GM12878 (cell line): ENCODE measurements at regions not wholly inside any gene's neighbourhood (a gene's known extent, or its start where the extent isn't known, plus 50 kb on each side); places are given as distances from the start of the nearest gene placed in this dataset.

ENCODE experiments used
- ATF7 ChIP-seq: fragments of 450-650 bp; IDR thresholded peaks from 2 replicates; pipeline ENCODE4 v1.6.1; 2016; ENCODE audit warnings: low read depth, mild to moderate bottlenecking
- BCL11A ChIP-seq: IDR thresholded peaks from 2 replicates; pipeline ENCODE4 v1.6.1; 2011; ENCODE audit warnings: low read depth, low read length
- BHLHE40 ChIP-seq, 2 experiments: fragments of 450-650 bp in 1 of 2; IDR thresholded peaks; 2 replicates each; pipeline ENCODE4 v1.6.1; 2011 to 2017; ENCODE audit warnings: low read depth in 2 of 2, borderline replicate concordance in 1 of 2, improper control_type of control experiment in 1 of 2, low read length in 1 of 2, mild to moderate bottlenecking in 1 of 2
- IKZF1 ChIP-seq: fragments of 450-650 bp; conservative IDR thresholded peaks from 2 replicates; pipeline ENCODE4 v1.6.1; 2017; ENCODE audit warnings: antibody characterized with exemption, mild to moderate bottlenecking
- JUND ChIP-seq: IDR thresholded peaks from 2 replicates; pipeline ENCODE4 v1.6.1; 2012; ENCODE audit warnings: low read depth, mild to moderate bottlenecking, low read length, improper control_type of control experiment, moderate library complexity
- MXI1 ChIP-seq: fragments of 150-350 bp; IDR thresholded peaks from 2 replicates; pipeline ENCODE4 v1.6.1; 2011; ENCODE audit warnings: low read depth, mild to moderate bottlenecking, inconsistent platforms, low read length, improper control_type of control experiment
- MYC ChIP-seq: IDR thresholded peaks from 2 replicates; pipeline ENCODE4 v1.6.1; 2011; ENCODE audit warnings: mild to moderate bottlenecking, low read length, moderate library complexity, inconsistent platforms; ENCODE audit not compliant: insufficient read depth, insufficient replicate concordance, insufficient read length, severe bottlenecking
- NBN ChIP-seq: fragments of 450-650 bp; IDR thresholded peaks from 2 replicates; pipeline ENCODE4 v1.6.1; 2016
- NR2F1 ChIP-seq: fragments of 450-650 bp; conservative IDR thresholded peaks from 2 replicates; pipeline ENCODE4 v1.6.1; 2017; ENCODE audit warnings: mild to moderate bottlenecking
- RAD51 ChIP-seq: fragments of 450-650 bp; IDR thresholded peaks from 2 replicates; pipeline ENCODE4 v1.6.1; 2016; ENCODE audit warnings: moderate library complexity, mild to moderate bottlenecking, inconsistent platforms
- RUNX3 ChIP-seq: IDR thresholded peaks from 2 replicates; pipeline ENCODE4 v1.6.1; 2012; ENCODE audit warnings: low read length, inconsistent platforms
- TF ChIP-seq, protein P1 (sequence below): fragments of 450-650 bp; IDR thresholded peaks from 2 replicates; pipeline ENCODE4 v1.6.1; 2018; ENCODE audit warnings: borderline replicate concordance, mild to moderate bottlenecking; ENCODE audit not compliant: partially characterized antibody
- TF ChIP-seq, protein P2 (sequence below): fragments of 450-650 bp; IDR thresholded peaks from 2 replicates; pipeline ENCODE4 v1.6.1; 2017; ENCODE audit warnings: mild to moderate bottlenecking, low read depth, inconsistent platforms; ENCODE audit not compliant: poor library complexity, severe bottlenecking
- TF ChIP-seq, protein P3 (sequence below): fragments of 450-650 bp; conservative IDR thresholded peaks from 2 replicates; pipeline ENCODE4 v1.6.1; 2017; ENCODE audit warnings: mild to moderate bottlenecking, moderate library complexity
- TF ChIP-seq, protein P4 (sequence below): fragments of 450-650 bp; IDR thresholded peaks from 2 replicates; pipeline ENCODE4 v1.6.1; 2016; ENCODE audit warnings: mild to moderate bottlenecking
- TF ChIP-seq, protein P5 (sequence below): fragments of 450-650 bp; IDR thresholded peaks from 2 replicates; pipeline ENCODE4 v1.6.1; 2017; ENCODE audit warnings: low read depth, mild to moderate bottlenecking, moderate library complexity
- TF ChIP-seq, protein P6 (sequence below), 3 experiments: IDR thresholded peaks in 2 of 3; conservative IDR thresholded peaks in 1 of 3; 2 replicates each; pipeline ENCODE4 v1.5.1; 2011; ENCODE audit warnings: low read depth in 3 of 3, low read length in 3 of 3, mild to moderate bottlenecking in 3 of 3, control low read depth in 2 of 3, moderate library complexity in 2 of 3, inconsistent platforms in 1 of 3, mixed read lengths in 1 of 3; ENCODE audit not compliant: control insufficient read depth in 2 of 3, insufficient read depth in 1 of 3; ENCODE audit errors: extremely low read depth in 1 of 3

DNA sequence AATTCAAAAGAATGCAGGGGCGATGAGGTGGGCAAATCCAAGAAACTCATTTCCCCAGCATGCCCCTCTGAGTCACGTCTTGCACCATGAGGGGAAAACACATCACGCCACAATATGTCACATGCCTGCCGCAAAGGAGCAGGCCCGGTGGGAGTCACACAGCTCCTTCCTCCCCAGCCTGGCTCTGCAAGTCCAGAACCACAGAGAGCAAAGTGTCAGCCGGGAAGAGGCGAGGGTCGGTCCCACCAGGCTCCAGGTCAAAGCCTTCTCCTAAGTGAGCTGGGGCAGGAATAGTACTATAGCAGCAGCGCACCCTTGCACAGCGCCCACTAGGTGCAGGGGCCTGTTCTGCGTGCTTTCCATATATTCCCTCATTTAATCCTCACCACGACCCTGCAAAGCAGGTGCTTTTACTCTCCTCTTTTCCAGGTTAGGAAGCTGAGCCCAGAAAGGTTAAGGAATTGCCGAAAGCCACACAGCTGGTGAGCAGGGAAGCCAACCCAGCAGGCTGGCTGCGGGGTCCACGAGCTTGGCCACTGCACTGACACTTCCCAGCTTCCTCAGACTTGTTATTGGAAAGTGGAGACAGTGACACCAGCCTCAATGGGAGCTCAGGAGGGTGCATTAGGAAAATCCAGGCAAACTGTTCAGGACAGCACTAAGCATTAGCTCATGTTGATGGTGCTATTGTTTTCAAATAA lies 94.0 kb upstream of the ZMIZ1 start (continued):
- TF ChIP-seq, protein P1, sequence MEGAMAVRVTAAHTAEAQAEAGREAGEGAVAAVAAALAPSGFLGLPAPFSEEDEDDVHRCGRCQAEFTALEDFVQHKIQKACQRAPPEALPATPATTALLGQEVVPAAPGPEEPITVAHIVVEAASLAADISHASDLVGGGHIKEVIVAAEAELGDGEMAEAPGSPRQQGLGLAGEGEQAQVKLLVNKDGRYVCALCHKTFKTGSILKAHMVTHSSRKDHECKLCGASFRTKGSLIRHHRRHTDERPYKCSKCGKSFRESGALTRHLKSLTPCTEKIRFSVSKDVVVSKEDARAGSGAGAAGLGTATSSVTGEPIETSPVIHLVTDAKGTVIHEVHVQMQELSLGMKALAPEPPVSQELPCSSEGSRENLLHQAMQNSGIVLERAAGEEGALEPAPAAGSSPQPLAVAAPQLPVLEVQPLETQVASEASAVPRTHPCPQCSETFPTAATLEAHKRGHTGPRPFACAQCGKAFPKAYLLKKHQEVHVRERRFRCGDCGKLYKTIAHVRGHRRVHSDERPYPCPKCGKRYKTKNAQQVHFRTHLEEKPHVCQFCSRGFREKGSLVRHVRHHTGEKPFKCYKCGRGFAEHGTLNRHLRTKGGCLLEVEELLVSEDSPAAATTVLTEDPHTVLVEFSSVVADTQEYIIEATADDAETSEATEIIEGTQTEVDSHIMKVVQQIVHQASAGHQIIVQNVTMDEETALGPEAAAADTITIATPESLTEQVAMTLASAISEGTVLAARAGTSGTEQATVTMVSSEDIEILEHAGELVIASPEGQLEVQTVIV: peak; percentile 77
- TF ChIP-seq MXI1 (no peak), RUNX3 (no peak), NR2F1 (0 out of 2 replicates have a peak, but pooled peaks have one; percentile 25), BCL11A (no peak), JUND (no peak), NBN (0 out of 2 replicates have a peak, but pooled peaks have one; percentile 49), ATF7 (peak; percentile 37; the same call in 1 of the 2 replicates), IKZF1 (peak; percentile 73), RAD51 (peak; percentile 80), MYC (peak; percentile 38), BHLHE40 (IDR thresholded peaks at IDR 0.05; ENCODE audit: borderline replicate concordance in 1 of 2, low read depth in 2 of 2, low read length in 1 of 2) (peak; percentile 66 to 78; a peak in 3 of 4 replicates)
- TF ChIP-seq, protein P2, sequence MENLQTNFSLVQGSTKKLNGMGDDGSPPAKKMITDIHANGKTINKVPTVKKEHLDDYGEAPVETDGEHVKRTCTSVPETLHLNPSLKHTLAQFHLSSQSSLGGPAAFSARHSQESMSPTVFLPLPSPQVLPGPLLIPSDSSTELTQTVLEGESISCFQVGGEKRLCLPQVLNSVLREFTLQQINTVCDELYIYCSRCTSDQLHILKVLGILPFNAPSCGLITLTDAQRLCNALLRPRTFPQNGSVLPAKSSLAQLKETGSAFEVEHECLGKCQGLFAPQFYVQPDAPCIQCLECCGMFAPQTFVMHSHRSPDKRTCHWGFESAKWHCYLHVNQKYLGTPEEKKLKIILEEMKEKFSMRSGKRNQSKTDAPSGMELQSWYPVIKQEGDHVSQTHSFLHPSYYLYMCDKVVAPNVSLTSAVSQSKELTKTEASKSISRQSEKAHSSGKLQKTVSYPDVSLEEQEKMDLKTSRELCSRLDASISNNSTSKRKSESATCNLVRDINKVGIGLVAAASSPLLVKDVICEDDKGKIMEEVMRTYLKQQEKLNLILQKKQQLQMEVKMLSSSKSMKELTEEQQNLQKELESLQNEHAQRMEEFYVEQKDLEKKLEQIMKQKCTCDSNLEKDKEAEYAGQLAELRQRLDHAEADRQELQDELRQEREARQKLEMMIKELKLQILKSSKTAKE: peak; percentile 30
- TF ChIP-seq, protein P3, sequence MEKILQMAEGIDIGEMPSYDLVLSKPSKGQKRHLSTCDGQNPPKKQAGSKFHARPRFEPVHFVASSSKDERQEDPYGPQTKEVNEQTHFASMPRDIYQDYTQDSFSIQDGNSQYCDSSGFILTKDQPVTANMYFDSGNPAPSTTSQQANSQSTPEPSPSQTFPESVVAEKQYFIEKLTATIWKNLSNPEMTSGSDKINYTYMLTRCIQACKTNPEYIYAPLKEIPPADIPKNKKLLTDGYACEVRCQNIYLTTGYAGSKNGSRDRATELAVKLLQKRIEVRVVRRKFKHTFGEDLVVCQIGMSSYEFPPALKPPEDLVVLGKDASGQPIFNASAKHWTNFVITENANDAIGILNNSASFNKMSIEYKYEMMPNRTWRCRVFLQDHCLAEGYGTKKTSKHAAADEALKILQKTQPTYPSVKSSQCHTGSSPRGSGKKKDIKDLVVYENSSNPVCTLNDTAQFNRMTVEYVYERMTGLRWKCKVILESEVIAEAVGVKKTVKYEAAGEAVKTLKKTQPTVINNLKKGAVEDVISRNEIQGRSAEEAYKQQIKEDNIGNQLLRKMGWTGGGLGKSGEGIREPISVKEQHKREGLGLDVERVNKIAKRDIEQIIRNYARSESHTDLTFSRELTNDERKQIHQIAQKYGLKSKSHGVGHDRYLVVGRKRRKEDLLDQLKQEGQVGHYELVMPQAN: no peak
- TF ChIP-seq, protein P4, sequence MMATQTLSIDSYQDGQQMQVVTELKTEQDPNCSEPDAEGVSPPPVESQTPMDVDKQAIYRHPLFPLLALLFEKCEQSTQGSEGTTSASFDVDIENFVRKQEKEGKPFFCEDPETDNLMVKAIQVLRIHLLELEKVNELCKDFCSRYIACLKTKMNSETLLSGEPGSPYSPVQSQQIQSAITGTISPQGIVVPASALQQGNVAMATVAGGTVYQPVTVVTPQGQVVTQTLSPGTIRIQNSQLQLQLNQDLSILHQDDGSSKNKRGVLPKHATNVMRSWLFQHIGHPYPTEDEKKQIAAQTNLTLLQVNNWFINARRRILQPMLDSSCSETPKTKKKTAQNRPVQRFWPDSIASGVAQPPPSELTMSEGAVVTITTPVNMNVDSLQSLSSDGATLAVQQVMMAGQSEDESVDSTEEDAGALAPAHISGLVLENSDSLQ: peak; percentile 5; the same call in 1 of the 2 replicates
- TF ChIP-seq, protein P5, sequence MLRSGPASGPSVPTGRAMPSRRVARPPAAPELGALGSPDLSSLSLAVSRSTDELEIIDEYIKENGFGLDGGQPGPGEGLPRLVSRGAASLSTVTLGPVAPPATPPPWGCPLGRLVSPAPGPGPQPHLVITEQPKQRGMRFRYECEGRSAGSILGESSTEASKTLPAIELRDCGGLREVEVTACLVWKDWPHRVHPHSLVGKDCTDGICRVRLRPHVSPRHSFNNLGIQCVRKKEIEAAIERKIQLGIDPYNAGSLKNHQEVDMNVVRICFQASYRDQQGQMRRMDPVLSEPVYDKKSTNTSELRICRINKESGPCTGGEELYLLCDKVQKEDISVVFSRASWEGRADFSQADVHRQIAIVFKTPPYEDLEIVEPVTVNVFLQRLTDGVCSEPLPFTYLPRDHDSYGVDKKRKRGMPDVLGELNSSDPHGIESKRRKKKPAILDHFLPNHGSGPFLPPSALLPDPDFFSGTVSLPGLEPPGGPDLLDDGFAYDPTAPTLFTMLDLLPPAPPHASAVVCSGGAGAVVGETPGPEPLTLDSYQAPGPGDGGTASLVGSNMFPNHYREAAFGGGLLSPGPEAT: peak; percentile 55; the same call in 1 of the 2 replicates
- TF ChIP-seq, protein P6, sequence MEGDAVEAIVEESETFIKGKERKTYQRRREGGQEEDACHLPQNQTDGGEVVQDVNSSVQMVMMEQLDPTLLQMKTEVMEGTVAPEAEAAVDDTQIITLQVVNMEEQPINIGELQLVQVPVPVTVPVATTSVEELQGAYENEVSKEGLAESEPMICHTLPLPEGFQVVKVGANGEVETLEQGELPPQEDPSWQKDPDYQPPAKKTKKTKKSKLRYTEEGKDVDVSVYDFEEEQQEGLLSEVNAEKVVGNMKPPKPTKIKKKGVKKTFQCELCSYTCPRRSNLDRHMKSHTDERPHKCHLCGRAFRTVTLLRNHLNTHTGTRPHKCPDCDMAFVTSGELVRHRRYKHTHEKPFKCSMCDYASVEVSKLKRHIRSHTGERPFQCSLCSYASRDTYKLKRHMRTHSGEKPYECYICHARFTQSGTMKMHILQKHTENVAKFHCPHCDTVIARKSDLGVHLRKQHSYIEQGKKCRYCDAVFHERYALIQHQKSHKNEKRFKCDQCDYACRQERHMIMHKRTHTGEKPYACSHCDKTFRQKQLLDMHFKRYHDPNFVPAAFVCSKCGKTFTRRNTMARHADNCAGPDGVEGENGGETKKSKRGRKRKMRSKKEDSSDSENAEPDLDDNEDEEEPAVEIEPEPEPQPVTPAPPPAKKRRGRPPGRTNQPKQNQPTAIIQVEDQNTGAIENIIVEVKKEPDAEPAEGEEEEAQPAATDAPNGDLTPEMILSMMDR (IDR thresholded peaks at IDR 0.05 in 2 of 3, conservative IDR thresholded peaks at IDR 0.05 in 1 of 3; ENCODE audit: control insufficient read depth in 2 of 3, extremely low read depth in 1 of 3, insufficient read depth in 1 of 3, low read depth in 3 of 3, low read length in 3 of 3): peak; percentile 63 to 79 (median 79)
